Activated CD4-positive, alpha-beta T cell treated with anti-CD3 and anti-CD28 coated beads, Interleukin-2, amount 10 ng/mL, durations not matched to agents 7 days and 5 days (primary cell): ENCODE measurements at regions not wholly inside any gene's neighbourhood (a gene's known extent, or its start where the extent isn't known, plus 50 kb on each side); places are given as distances from the start of the nearest gene placed in this dataset.
"Not testable (repeated sequence)": the region's sequence is repeated elsewhere in the genome, so short reads cannot be mapped to it uniquely, and the experiment has no call there.

Experiments used
- CTCF ChIA-PET: fragments of 350-600 bp; sonication (Branson Sonifier 250); formaldehyde crosslinking; loops from one replicate; lab custom pipeline; 2021; ENCODE audit warnings: antibody characterized with exemption; lab: Charles Lee
- POLR2A ChIA-PET: fragments of 350-600 bp; sonication (Branson Sonifier 250); formaldehyde crosslinking; loops from one replicate; lab custom pipeline; 2021; ENCODE audit warnings: antibody characterized with exemption; lab: Charles Lee
- DNase-seq: peaks from one replicate; pipeline ENCODE4 v3.0.0-alpha.2; 2020
- H3K27ac Mint-ChIP-seq: one replicate; pipeline ENCODE4 v1.8.0; 2021; ENCODE audit warnings: mild to moderate bottlenecking, moderate library complexity, mixed read lengths
- H3K27me3 Mint-ChIP-seq: one replicate; pipeline ENCODE4 v1.8.0; 2021; ENCODE audit warnings: mixed read lengths
- H3K36me3 Mint-ChIP-seq: one replicate; pipeline ENCODE4 v1.8.0; 2021; ENCODE audit warnings: low read depth, mixed read lengths
- H3K4me1 Mint-ChIP-seq: one replicate; pipeline ENCODE4 v1.8.0; 2021; ENCODE audit warnings: mixed read lengths
- H3K4me3 Mint-ChIP-seq: one replicate; pipeline ENCODE4 v1.8.0; 2021; ENCODE audit warnings: mild to moderate bottlenecking, moderate library complexity, mixed read lengths
- H3K9me3 Mint-ChIP-seq: one replicate; pipeline ENCODE4 v1.8.0; 2021; ENCODE audit warnings: mixed read lengths

DNA sequence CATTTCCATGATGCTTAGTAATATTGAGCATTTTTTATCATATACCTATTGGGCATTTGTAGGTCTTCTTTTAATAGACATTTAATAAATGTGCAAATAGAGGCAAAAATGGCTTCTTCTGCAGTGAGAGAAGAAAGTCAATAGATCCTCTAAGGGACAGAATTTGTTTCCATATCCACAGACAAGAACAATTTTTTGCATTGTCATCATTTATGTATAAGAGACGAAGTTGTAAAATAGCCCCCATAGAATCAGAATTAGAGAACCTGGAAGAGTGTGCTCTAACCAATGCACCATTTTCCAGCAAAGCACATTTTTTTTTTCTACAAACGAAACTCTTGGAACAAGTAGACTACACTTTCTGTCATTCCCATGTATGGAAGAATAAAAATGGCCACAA lies 365.1 kb upstream of the PDE3A start:
- Mint-ChIP-seq H3K4me3 (no peak overlapping the region), H3K9me3 (no peaks in the 10 kb centered on the region), H3K4me1 (no peaks in the 10 kb centered on the region), H3K36me3 (no peaks in the 10 kb centered on the region), H3K27me3 (no peaks in the 10 kb centered on the region), H3K27ac (no peak overlapping the region)
- CTCF ChIA-PET: no interaction called here
- no peak for DNase-seq
- POLR2A ChIA-PET: no interaction called here

DNA sequence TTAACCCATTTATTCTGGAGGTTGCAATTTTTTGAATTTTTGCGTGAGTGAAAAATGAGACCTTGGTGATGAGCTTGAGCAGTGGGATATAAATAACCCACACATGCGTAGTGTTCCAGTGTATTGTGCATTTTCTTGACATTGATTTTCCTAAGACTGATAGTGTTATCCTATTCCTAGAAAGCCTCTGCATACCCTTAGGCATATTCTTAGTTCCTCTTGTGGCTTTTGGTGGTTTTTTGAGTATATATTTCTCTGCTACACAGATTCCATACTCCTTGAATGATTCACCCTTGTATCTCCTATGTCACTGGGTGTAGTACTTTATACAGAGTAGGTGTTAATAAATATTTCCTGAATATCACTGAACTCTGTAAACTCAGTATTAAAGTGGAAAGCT lies 363.4 kb upstream of the PDE3A start:
- peaks cover 3% of the 10 kb centered on the region for H3K9me3 Mint-ChIP-seq
- H3K4me3 Mint-ChIP-seq: no peak overlapping the region
- no peaks in the 10 kb centered on the region for H3K27me3 Mint-ChIP-seq
- DNase-seq: no peak
- no peak overlapping the region for H3K27ac Mint-ChIP-seq
- H3K36me3 Mint-ChIP-seq: no peaks in the 10 kb centered on the region
- ChIA-PET POLR2A (no interaction called here), CTCF (no interaction called here)
- H3K4me1 Mint-ChIP-seq: no peaks in the 10 kb centered on the region

DNA sequence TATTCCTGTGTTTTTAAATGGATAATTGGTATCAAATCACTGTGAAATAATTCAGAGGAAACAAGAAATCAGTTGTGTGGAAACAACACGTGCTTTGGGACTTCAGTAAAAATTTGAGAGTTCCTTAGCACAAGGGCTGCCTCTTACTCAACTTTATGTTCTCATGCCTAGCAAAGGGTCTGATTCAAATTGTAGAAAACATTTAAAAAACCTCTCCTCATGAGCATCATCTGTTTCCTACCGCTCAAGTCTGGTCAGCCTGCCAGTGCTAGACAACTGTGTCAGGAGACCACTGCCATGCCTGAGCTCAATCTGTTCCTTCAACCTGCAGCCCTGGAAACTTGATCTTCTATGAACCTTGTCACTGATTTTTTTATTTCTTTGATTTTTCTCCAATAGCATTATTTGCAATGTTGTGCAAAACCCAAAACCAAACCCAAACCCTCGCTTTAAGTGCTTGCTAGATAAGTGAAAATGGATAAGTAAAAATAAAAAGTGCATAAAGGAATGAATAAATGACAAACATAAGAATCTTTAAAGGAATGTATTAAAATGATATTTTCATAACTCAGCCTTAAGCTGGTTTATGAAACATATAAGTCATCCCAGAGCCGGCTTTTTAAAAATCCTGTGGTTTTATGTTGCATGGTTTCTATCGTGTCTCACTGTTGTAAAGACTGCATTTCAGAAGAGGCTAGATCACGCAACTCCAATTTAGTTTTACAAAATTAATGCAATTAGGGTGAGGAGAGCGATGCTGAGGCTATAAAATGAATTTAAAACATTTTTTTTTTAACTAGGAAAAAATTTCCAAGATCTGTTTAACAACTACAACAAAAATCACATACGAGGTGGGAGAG lies 361.2 kb upstream of the PDE3A start:
- DNase-seq: no peak
- peaks cover 7% of the 10 kb centered on the region for H3K9me3 Mint-ChIP-seq
- ChIA-PET CTCF (no interaction called here), POLR2A (no interaction called here)
- H3K27me3 Mint-ChIP-seq: no peaks in the 10 kb centered on the region
- H3K36me3 Mint-ChIP-seq: no peaks in the 10 kb centered on the region
- no peak overlapping the region for H3K4me3 Mint-ChIP-seq
- H3K27ac Mint-ChIP-seq: no peak overlapping the region
- H3K4me1 Mint-ChIP-seq: no peaks in the 10 kb centered on the region

DNA sequence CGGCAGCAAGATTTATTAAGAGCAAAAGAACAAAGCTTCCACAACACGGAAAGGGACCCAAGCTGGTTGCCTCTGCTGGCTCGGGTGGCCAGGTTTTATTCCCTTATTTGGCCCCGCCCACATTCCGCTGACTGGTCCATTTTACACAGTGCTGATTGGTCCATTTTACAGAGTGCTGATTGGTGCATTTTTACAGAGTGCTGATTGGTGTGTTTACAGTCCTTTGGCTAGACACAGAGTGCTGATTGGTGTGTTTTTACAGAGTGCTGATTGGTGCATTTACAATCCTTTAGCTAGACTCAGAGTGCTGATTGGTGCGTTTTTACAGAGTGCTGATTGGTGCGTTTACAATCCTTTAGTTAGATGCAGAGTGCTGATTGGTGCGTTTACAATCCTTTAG lies 358.4 kb upstream of the PDE3A start:
- H3K9me3 Mint-ChIP-seq, DNase-seq, H3K27me3 Mint-ChIP-seq, H3K4me1 Mint-ChIP-seq, H3K27ac Mint-ChIP-seq, CTCF ChIA-PET, H3K36me3 Mint-ChIP-seq, H3K4me3 Mint-ChIP-seq, POLR2A ChIA-PET: not testable (repeated sequence)

DNA sequence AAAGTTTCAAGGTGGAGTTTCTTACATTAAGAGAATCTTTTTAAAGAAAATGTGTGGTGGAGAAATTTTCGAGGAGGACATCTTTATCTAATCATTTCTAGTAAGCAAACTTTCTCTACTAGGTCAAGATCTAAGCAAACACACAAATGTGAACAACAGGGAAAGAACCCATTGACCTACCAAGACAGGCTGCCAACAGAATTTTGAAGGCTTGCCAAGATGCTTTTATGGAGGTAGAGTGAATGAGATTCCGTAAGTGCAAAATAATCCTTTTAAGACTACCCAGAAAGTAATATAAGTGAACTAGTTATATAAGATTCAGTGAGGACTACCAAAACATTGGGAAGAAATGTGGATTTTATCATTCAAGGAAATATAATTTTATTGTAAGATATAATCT lies 357.1 kb upstream of the PDE3A start:
- Mint-ChIP-seq H3K27me3 (no peaks in the 10 kb centered on the region), H3K4me3 (no peak overlapping the region), H3K36me3 (no peaks in the 10 kb centered on the region), H3K27ac (no peak overlapping the region), H3K4me1 (no peaks in the 10 kb centered on the region), H3K9me3 (peaks cover 9% of the 10 kb centered on the region)
- ChIA-PET CTCF (interaction anchor here (0.7 kb wide), 1 partner anchor 1224 kb away, joined by 3 read pairs; no protein-coding TSS in a partner anchor), POLR2A (no interaction called here)
- no peak for DNase-seq

DNA sequence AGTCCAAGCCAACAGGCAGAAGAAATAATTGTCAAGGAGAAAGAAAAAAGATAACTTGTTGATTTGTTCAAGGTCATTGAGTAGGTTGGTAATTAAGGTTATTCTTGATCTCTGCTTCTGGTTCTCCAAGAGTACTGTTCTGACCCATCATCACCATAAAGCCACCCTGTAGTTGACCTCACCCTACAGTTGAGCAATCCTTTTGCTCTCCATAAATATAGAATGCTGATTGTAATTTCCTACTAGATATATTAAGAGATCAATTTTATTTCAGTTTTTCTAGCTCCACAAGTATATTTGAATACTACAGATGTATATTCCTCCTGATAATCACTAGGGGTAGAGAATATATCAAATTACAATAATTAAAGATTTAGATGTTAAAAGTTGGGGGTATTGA lies 350.5 kb upstream of the PDE3A start:
- H3K27me3 Mint-ChIP-seq: no peaks in the 10 kb centered on the region
- H3K4me3 Mint-ChIP-seq: no peak overlapping the region
- H3K36me3 Mint-ChIP-seq: no peaks in the 10 kb centered on the region
- H3K9me3 Mint-ChIP-seq: no peaks in the 10 kb centered on the region
- POLR2A ChIA-PET: no interaction called here
- no peaks in the 10 kb centered on the region for H3K4me1 Mint-ChIP-seq
- no peak overlapping the region for H3K27ac Mint-ChIP-seq
- no peak for DNase-seq
- CTCF ChIA-PET: no interaction called here

DNA sequence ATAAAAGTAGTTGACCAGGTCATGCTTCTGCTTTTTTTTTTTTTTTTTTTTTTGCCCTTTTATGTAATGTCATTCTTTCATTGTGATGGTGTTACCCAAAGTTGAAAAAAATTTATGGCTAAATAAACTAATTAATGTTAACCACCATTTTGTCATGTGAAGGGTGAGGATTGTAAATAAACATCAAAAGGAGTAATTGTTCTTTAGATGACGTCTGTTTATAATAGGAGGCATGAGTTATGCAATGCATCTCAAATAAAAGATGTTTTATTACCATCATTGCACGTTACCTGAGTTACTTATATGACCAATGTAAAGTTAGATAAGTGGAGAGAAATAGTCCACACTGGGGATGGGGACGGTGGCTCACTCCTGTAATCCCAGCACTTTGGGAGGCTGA lies 349.9 kb upstream of the PDE3A start:
- ChIA-PET POLR2A (no interaction called here), CTCF (no interaction called here)
- Mint-ChIP-seq H3K4me3 (no peak overlapping the region), H3K27me3 (no peaks in the 10 kb centered on the region), H3K36me3 (no peaks in the 10 kb centered on the region), H3K9me3 (no peaks in the 10 kb centered on the region), H3K4me1 (no peaks in the 10 kb centered on the region), H3K27ac (no peak overlapping the region)
- no peak for DNase-seq

DNA sequence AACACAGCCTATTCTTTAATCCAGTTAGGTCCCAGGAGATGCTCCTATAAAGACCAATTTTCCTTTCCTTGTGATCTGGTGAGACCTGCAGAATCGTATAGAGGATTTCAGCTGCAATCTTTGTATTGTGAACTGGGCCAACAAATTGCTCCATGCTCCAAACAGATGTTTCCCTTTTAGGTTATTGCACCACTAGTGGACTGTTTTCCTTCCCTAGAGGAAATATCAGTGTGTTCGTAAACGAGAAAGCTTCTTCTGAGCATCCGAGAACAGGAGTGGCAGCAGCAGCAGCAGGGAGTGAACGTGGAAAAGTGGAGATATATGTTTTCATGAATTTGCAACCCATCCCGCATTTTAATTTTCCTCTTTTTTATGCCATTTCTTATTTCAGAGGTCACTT lies 344.1 kb upstream of the PDE3A start:
- no peaks in the 10 kb centered on the region for H3K27me3 Mint-ChIP-seq
- no peaks in the 10 kb centered on the region for H3K36me3 Mint-ChIP-seq
- POLR2A ChIA-PET: no interaction called here
- H3K4me3 Mint-ChIP-seq: no peak overlapping the region
- CTCF ChIA-PET: no interaction called here
- no peaks in the 10 kb centered on the region for H3K4me1 Mint-ChIP-seq
- no peak overlapping the region for H3K27ac Mint-ChIP-seq
- H3K9me3 Mint-ChIP-seq: no peaks in the 10 kb centered on the region
- DNase-seq: no peak

DNA sequence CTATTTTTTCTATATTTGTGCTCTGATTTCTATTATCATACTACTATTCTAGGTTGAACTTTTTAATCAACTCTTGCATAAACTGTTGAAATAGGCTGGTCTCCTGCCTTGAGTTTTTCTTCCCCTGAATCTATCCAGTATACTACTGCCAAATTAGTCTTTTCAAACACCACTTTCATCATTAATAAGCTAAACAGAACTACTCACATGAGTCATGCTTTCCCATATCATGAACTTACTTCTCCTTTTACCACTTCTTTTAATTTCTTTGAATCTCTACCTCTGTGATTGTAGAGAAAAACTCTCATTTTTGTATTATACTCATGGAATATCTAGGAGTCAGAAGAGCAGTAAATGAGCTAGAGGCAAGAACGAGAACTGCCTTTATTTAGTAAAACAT lies 340.3 kb upstream of the PDE3A start:
- CTCF ChIA-PET: no interaction called here
- DNase-seq: no peak
- Mint-ChIP-seq H3K4me3 (no peak overlapping the region), H3K27ac (no peak overlapping the region), H3K27me3 (no peaks in the 10 kb centered on the region), H3K4me1 (no peaks in the 10 kb centered on the region), H3K36me3 (no peaks in the 10 kb centered on the region), H3K9me3 (no peaks in the 10 kb centered on the region)
- POLR2A ChIA-PET: no interaction called here

DNA sequence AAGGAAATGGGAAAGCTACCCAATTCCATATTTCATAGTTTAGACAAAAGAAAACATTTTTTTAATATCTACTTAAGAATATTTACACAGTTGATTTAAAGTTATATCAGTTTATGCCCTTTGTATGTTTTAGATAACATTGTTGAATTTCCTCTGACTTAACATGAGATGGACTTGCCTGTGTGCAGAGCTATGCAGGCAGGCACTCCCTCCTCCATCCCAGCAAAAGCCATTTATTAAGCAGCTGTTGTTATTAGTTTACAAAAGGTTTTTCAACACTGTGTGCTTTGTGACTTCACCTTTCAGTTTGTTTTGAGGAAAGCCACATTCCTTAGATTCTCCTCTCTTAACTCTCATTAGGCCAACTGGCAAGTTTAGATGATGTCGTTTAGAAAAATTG lies 337.5 kb upstream of the PDE3A start:
- CTCF ChIA-PET: no interaction called here

DNA sequence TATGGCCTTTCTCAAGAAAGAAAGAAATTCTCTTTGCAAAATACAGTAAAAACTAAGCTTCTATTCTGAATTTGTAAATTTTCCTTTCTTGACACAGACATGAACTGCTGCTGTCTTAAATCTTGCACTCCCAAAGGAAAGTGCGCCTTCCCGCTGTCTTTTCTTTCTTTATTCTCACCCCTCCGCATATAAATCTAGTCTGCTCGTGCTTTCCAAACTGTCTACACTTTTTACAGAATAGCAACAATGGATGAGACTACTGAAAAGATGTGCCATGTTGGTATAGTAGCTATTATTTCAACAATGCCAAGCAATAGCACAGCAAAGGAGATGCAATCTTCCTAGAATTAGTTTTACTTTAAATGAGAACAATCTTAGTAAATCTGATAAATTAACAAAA lies 328.8 kb upstream of the PDE3A start:
- no peaks in the 10 kb centered on the region for H3K4me1 Mint-ChIP-seq
- ChIA-PET CTCF (no interaction called here), POLR2A (no interaction called here)
- no peak overlapping the region for H3K27ac Mint-ChIP-seq
- no peak for DNase-seq
- no peaks in the 10 kb centered on the region for H3K27me3 Mint-ChIP-seq
- H3K4me3 Mint-ChIP-seq: no peak overlapping the region
- no peaks in the 10 kb centered on the region for H3K9me3 Mint-ChIP-seq
- H3K36me3 Mint-ChIP-seq: no peaks in the 10 kb centered on the region

More for the DNA sequence above, 337.5 kb upstream of the PDE3A start:
- H3K4me3 Mint-ChIP-seq: no peak overlapping the region
- H3K36me3 Mint-ChIP-seq: no peaks in the 10 kb centered on the region
- H3K27me3 Mint-ChIP-seq: no peaks in the 10 kb centered on the region
- H3K4me1 Mint-ChIP-seq: no peaks in the 10 kb centered on the region
- no peak for DNase-seq
- POLR2A ChIA-PET: no interaction called here
- no peak overlapping the region for H3K27ac Mint-ChIP-seq
- H3K9me3 Mint-ChIP-seq: peaks cover 2% of the 10 kb centered on the region

DNA sequence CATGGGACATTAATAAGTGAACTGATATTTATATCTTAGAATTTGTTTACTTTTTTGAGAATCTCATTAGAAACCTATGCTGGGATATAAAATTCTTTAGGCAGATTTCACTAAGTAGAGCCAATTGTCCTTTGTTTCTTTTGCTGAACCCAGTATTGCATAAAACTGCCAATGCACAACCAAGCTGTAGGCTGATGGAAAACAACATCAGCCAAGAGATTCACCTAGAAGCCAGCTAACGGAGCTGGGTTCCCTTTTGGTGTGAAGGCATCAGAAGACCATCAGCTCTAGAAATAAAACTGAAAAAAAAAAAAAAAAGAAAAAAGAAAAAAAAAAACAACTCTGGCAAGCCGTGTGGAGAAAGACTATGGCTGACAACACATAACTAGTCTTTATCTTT lies 328.2 kb upstream of the PDE3A start:
- H3K4me3 Mint-ChIP-seq: no peak overlapping the region
- no peak for DNase-seq
- no peaks in the 10 kb centered on the region for H3K36me3 Mint-ChIP-seq
- no peaks in the 10 kb centered on the region for H3K27me3 Mint-ChIP-seq
- H3K27ac Mint-ChIP-seq: no peak overlapping the region
- H3K4me1 Mint-ChIP-seq: no peaks in the 10 kb centered on the region
- POLR2A ChIA-PET: no interaction called here
- CTCF ChIA-PET: no interaction called here
- no peaks in the 10 kb centered on the region for H3K9me3 Mint-ChIP-seq

DNA sequence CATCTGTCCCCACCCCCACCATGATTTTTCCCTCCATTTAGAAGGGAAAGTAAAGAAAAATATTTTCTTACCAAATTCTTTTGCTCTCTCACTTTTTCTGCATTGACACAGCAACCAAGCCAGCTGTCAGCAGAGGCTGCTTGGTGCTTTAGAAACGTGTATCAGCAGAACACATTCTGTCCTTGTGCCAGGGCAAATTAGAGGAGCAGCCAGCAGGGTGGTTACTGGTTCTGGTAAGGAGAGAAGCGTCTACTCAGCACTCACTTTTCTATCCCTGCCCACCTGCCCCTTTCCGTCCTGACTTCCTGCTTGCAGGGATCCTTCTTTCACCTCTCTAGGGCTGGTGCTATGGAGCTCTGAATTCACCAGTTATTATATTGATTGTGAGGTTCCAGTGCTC lies 327.5 kb upstream of the PDE3A start:
- Mint-ChIP-seq H3K9me3 (no peaks in the 10 kb centered on the region), H3K4me3 (no peak overlapping the region), H3K27ac (no peak overlapping the region), H3K27me3 (no peaks in the 10 kb centered on the region), H3K4me1 (no peaks in the 10 kb centered on the region), H3K36me3 (no peaks in the 10 kb centered on the region)
- POLR2A ChIA-PET: no interaction called here
- no peak for DNase-seq
- CTCF ChIA-PET: no interaction called here

DNA sequence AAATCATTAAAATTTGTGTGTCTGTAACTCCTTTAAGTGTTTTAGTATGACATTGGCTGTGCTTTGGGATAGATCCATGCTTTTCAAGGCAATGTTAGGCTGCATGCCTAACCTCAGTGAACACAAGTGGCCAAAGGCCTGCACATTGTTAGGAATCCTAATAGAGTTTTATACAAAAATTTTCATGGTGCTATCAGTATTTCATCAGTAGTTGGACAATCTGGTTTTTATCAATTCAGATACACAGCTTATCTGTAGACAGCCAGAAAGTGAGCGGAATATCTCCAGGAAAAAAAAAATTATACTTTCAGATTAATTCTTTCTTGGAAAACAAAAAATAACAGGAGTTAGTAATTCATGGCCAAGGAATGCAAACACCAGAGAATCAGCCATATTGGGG lies 324.0 kb upstream of the PDE3A start:
- Mint-ChIP-seq H3K4me1 (no peaks in the 10 kb centered on the region), H3K27ac (no peak overlapping the region), H3K27me3 (no peaks in the 10 kb centered on the region), H3K36me3 (no peaks in the 10 kb centered on the region), H3K9me3 (no peaks in the 10 kb centered on the region), H3K4me3 (no peak overlapping the region)
- ChIA-PET CTCF (no interaction called here), POLR2A (no interaction called here)
- DNase-seq: no peak
